ENCODE measurements at regions not wholly inside any gene's neighbourhood (a gene's known extent, or its start where the extent isn't known, plus 50 kb on each side); places are given as distances from the start of the nearest gene placed in this dataset.

DNA sequence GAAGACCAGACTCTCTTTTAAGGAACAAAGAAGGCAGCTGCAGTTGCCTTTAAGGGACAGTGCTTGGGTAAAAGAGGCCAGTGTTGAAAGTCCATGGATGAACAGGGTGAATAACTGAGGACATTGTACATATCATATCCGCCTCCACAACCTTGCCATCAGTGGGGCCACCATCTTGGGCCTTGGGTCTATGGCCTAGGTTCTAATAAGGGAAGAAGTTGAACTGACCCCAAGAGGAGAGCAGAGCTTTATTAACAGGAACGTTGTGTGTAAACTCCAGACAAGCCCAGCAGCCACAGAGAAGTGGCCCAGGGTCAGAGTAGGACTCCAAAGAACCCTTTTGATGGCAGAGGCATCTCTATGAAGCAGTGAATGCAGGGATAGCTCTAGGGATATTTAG lies 332.8 kb downstream of the CYP26B1 start:
- no peak for TF ChIP-seq POLR2A (IDR thresholded peaks at IDR 0.05; ENCODE audit: low read depth, low read length)
- no peak for TF ChIP-seq POLR2AphosphoS5 (IDR thresholded peaks at IDR 0.05; ENCODE audit: low read depth, low read length)
- TF ChIP-seq TAF1 (IDR thresholded peaks at IDR 0.05; ENCODE audit: borderline replicate concordance, low read depth, low read length), result no peak
